GM19099 (cell line): ENCODE measurements at regions not wholly inside any gene's neighbourhood (a gene's known extent, or its start where the extent isn't known, plus 50 kb on each side); places are given as distances from the start of the nearest gene placed in this dataset.

ENCODE experiments used
- POLR2A ChIP-seq: IDR thresholded peaks from 3 replicates; pipeline ENCODE4 v1.6.1; 2011; ENCODE audit warnings: low read depth; ENCODE audit not compliant: insufficient read length; ENCODE audit errors: extremely low read depth

GRCh38 chr5:163913548-163913947 is 408.1 kb downstream of the MAT2B start:
- no peak for TF ChIP-seq POLR2A

GRCh38 chr5:163914910-163915309 is 409.5 kb downstream of the MAT2B start:
- peak; percentile 16 for TF ChIP-seq POLR2A

GRCh38 chr5:163915481-163915961 is 410.1 kb downstream of the MAT2B start:
- no peak for TF ChIP-seq POLR2A

- TF ChIP-seq POLR2A: peak; percentile 21
Observed at GRCh38 chr5:163916376-163916775, 411.0 kb downstream of the MAT2B start.

GRCh38 chr5:163916861-163917260 is 411.4 kb downstream of the MAT2B start:
- TF ChIP-seq POLR2A: no peak

GRCh38 chr5:163917747-163918146 is 412.3 kb downstream of the MAT2B start:
- no peak for TF ChIP-seq POLR2A

GRCh38 chr5:163938595-163938994 is 433.2 kb downstream of the MAT2B start:
- no peak for TF ChIP-seq POLR2A

GRCh38 chr5:163941079-163941478 is 435.7 kb downstream of the MAT2B start:
- TF ChIP-seq POLR2A: no peak

- TF ChIP-seq POLR2A: no peak
Observed at GRCh38 chr5:163943546-163943945, 438.1 kb downstream of the MAT2B start.

GRCh38 chr5:163944738-163945137 is 439.3 kb downstream of the MAT2B start:
- no peak for TF ChIP-seq POLR2A

- no peak for TF ChIP-seq POLR2A
Observed at GRCh38 chr5:163947848-163948666, 442.6 kb downstream of the MAT2B start.

GRCh38 chr5:163950248-163950647 is 444.8 kb downstream of the MAT2B start:
- no peak for TF ChIP-seq POLR2A

GRCh38 chr5:163951069-163951468 is 445.6 kb downstream of the MAT2B start:
- TF ChIP-seq POLR2A: no peak

- TF ChIP-seq POLR2A: no peak
Observed at GRCh38 chr5:163953901-163954300, 448.5 kb downstream of the MAT2B start.

GRCh38 chr5:163963881-163964280 is 458.5 kb downstream of the MAT2B start:
- TF ChIP-seq POLR2A: no peak

GRCh38 chr5:163964671-163965070 is 459.3 kb downstream of the MAT2B start:
- TF ChIP-seq POLR2A: no peak
